Lung (tissue), 11 donors: ENCODE measurements at regions not wholly inside any gene's neighbourhood (a gene's known extent, or its start where the extent isn't known, plus 50 kb on each side); places are given as distances from the start of the nearest gene placed in this dataset.
A peak's percentile ranks its signal among the peaks of the same experiment; 100 is the strongest.

ENCODE experiments used
- ATAC-seq: fragments of 200-7000 bp; cut with Tn5 transposase; one replicate; pipeline ENCODE4 v1.9.1; 2020; ENCODE audit warnings: moderate number of reproducible peaks; ENCODE audit not compliant: insufficient read depth, low FRiP score
- DNase-seq, 3 donors: peaks; one replicate each; pipeline ENCODE4 v3.0.0-alpha.2; 2013 to 2017
- H3K27ac ChIP-seq, 2 donors: one replicate each; pipeline ENCODE4 v1.5.1; 2013; ENCODE audit warnings: mild to moderate bottlenecking in 2 of 2, moderate library complexity in 2 of 2, control low read depth in 1 of 2, inconsistent platforms in 1 of 2, low read depth in 1 of 2, low read length in 1 of 2
- H3K27me3 ChIP-seq, 3 donors: one replicate each; pipeline ENCODE4 v1.5.1; 2013; ENCODE audit warnings: low read length in 2 of 3; ENCODE audit not compliant: control insufficient read depth in 3 of 3, insufficient read depth in 3 of 3
- H3K36me3 ChIP-seq, 4 donors: one replicate each; pipeline ENCODE4 v1.5.1; 2013; ENCODE audit warnings: low read length in 4 of 4, mild to moderate bottlenecking in 1 of 4, moderate library complexity in 1 of 4; ENCODE audit not compliant: control insufficient read depth in 4 of 4, insufficient read depth in 4 of 4
- H3K4me1 ChIP-seq, 5 donors: one replicate each; pipeline ENCODE4 v1.5.1; 2013; ENCODE audit warnings: low read length in 5 of 5, mild to moderate bottlenecking in 2 of 5, moderate library complexity in 1 of 5; ENCODE audit not compliant: control insufficient read depth in 5 of 5, insufficient read depth in 5 of 5
- H3K4me3 ChIP-seq: one replicate; pipeline ENCODE4 v1.5.1; 2013; ENCODE audit warnings: mild to moderate bottlenecking, control low read depth, moderate library complexity
- H3K9ac ChIP-seq, 2 donors: one replicate each; pipeline ENCODE4 v1.5.1; 2013; ENCODE audit warnings: low read length in 2 of 2, control low read depth in 1 of 2; ENCODE audit not compliant: insufficient read depth in 1 of 2
- H3K9me3 ChIP-seq, 4 donors: one replicate each; pipeline ENCODE4 v1.5.1; 2013; ENCODE audit warnings: low read length in 3 of 4, mild to moderate bottlenecking in 1 of 4, moderate library complexity in 1 of 4; ENCODE audit not compliant: control insufficient read depth in 4 of 4, insufficient read depth in 3 of 4
- WGBS, 2 donors: extraction: QIAGEN DNeasy Blood & Tissue Kit; methylation state at CpG; one replicate each; pipeline ENCODE4 v1.1.7; 2013; 5-methylcytosine and 5-hydroxymethylcytosine counted together
- TF ChIP-seq, protein P1 (sequence below): IDR thresholded peaks from 2 replicates; pipeline ENCODE4 v1.5.1; 2012; ENCODE audit warnings: mild to moderate bottlenecking; ENCODE audit errors: control extremely low read depth, extremely low read depth
- donor health status: control.
- donor health status: control.
- donor health status: Bipolar disorder and iron deficiency.
- donor health status: healthy.
- donor health status: DM: yes; HTN: yes; CAD: no.

DNA sequence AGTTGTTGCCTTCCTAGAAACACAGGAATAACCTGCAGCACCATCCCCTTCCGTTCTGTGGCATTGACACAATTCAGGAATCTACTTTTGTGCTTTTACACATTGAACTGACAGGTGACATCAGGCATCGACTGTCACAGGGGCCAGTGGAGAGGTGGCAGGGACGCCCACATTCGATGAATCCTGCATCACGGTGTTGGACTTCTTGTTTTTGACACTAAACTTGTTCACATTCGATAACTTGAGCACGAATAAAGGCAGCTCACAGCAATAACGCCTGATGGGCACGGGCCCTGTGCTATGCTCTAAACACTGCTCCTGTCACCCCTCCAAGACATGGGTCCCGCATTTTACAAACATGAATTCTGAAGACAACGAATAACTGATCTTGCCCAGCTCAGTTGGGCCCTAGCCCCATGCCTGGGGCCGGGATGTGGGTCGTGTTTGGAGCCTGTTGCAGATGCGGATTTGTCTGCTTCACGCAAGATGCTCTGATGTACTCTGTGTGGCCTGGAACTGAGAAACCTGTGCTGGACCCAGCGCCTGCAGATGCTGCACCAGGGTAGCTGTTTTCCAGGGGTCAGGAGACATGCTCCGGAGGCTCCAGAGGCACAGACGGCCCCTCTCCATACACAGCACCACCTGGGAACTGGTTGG is 75.7 kb downstream of the TTLL2 start:
- Histone ChIP-seq H3K9me3 (no peaks in the 10 kb centered on the region), H3K27ac (no peak overlapping the region), H3K36me3 (no peaks in the 10 kb centered on the region), H3K27me3 (no peaks in the 10 kb centered on the region), H3K4me1 (no peaks in the 10 kb centered on the region), H3K4me3 (no peak overlapping the region), H3K9ac (no peak overlapping the region)
- WGBS, 2 donors: 93 to 96% methylated on average over 18 of the region's 18 CpGs
- DNase-seq (no peak), ATAC-seq (no peak)
- TF ChIP-seq, protein P1, sequence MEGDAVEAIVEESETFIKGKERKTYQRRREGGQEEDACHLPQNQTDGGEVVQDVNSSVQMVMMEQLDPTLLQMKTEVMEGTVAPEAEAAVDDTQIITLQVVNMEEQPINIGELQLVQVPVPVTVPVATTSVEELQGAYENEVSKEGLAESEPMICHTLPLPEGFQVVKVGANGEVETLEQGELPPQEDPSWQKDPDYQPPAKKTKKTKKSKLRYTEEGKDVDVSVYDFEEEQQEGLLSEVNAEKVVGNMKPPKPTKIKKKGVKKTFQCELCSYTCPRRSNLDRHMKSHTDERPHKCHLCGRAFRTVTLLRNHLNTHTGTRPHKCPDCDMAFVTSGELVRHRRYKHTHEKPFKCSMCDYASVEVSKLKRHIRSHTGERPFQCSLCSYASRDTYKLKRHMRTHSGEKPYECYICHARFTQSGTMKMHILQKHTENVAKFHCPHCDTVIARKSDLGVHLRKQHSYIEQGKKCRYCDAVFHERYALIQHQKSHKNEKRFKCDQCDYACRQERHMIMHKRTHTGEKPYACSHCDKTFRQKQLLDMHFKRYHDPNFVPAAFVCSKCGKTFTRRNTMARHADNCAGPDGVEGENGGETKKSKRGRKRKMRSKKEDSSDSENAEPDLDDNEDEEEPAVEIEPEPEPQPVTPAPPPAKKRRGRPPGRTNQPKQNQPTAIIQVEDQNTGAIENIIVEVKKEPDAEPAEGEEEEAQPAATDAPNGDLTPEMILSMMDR: no peak

DNA sequence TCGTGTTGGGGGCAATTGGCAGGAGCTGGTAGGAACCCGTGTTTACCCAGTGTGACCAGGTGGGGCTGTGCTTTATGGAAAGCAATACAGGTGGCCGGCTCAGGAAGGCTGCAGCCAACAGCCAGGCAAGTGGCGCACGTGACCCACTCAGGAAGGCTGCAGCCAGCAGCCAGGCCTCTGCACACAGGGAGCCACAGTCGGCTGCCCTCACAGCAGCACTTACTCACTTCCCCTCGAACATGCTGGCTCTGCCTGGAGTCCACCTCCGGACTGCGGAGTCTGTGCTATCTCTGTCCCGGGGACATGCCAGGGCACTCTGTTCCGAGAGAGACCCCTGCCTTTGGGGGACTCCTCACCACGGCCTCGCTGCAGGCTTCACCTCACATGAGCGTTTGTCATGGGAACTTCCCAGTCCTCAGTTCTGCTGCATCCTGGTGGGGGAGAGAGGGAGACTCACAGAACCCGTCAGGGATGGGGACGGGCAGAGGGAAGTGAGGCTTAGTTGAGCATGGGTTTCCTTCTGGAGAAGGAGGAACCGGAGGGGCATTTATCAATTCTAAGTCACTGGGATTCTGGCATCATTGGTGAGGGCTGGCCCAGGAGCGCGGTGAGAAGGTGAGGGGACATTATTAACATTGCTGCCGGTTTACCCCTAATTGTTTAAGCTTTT is 76.8 kb downstream of the TTLL2 start:
- no peak for ATAC-seq

DNA sequence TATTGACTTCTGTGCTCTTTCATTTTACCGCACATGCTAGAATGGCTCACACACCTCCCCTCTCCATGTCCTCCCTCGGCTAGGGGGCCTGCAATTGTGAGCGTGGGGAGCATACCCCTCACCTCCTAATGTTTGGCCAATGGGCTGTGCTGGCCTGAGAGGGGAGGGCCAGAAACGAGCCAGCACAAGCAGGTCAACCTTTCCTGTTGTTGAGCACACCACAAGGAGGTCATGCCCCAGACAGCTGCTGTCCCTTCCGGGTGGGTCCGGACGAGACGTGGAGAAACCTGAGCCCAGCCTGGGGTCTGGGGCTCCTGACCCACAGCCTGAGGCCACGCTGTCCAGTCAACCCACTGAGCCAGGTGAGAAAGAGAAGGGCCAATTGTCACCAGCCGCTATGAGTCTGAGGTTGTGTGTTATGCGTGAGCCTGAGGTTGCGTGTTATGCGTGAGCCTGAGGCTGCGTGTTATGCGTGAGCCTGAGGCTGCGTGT is 77.4 kb downstream of the TTLL2 start:
- DNase-seq (no peak), ATAC-seq (no peak)
- Histone ChIP-seq H3K9me3 (no peaks in the 10 kb centered on the region), H3K4me3 (no peak overlapping the region), H3K27me3 (no peaks in the 10 kb centered on the region), H3K9ac (no peak overlapping the region), H3K4me1 (no peaks in the 10 kb centered on the region), H3K27ac (no peak overlapping the region), H3K36me3 (no peaks in the 10 kb centered on the region)
- TF ChIP-seq, protein P1: no peak
- 91 to 92% methylated on average over 16 of the region's 16 CpGs for WGBS, 2 donors

More for the DNA sequence above, 76.8 kb downstream of the TTLL2 start:
- no peaks in the 10 kb centered on the region for H3K9me3 ChIP-seq
- TF ChIP-seq, protein P1: no peak
- no peaks in the 10 kb centered on the region for H3K27me3 ChIP-seq
- H3K9ac ChIP-seq: no peak overlapping the region
- no peak overlapping the region for H3K4me3 ChIP-seq
- WGBS, 2 donors: 52 to 57% methylated on average over 20 of the region's 20 CpGs
- H3K4me1 ChIP-seq: no peaks in the 10 kb centered on the region
- no peak overlapping the region for H3K27ac ChIP-seq
- peak; percentile 39 to 58 (median 50) for DNase-seq
- H3K36me3 ChIP-seq: no peaks in the 10 kb centered on the region
